ENCODE measurements at regions not wholly inside any gene's neighbourhood (a gene's known extent, or its start where the extent isn't known, plus 50 kb on each side); places are given as distances from the start of the nearest gene placed in this dataset.

DNA sequence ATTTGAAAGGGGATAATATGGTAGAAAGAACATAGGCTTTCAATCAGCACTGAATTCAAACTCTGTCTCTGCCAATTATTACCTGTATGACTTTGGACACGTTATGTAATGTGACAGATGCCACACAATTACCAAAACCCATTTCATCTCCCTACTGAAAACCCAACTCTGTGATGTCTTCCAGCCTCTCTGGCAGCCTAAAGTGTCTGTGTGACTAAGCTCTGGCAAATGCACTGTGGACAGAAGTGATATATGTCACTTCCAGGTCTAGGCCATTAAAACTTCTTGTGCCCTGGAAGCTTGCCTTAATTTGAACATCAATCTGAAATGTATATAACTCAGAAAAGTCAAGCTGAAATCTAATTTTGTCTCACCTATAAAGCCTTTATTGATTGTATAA lies 552.0 kb downstream of the RFC3 start:
- intact Hi-C loops (cut with DNase I) = no loop called here
- no peaks in the 10 kb centered on the region for H3K9me3 ChIP-seq (replicated peaks in 1 of 3)
- no peaks in the 10 kb centered on the region for H3K36me3 ChIP-seq (replicated peaks in 1 of 2)
- TF ChIP-seq CTCF (IDR thresholded peaks at IDR 0.05) (no peak), POLR2A (IDR thresholded peaks at IDR 0.05) (no peak)
- H3K27ac ChIP-seq = no peak overlapping the region
- H3K4me1 ChIP-seq (replicated peaks in 1 of 2) = no peaks in the 10 kb centered on the region
- no peak overlapping the region for H3K4me3 ChIP-seq
- WGBS, 4 donors = 0 to 23% (median 0%) methylated on average over 1 of the region's 1 CpG
- no peaks in the 10 kb centered on the region for H3K27me3 ChIP-seq
- DNase-seq = no peak

DNA sequence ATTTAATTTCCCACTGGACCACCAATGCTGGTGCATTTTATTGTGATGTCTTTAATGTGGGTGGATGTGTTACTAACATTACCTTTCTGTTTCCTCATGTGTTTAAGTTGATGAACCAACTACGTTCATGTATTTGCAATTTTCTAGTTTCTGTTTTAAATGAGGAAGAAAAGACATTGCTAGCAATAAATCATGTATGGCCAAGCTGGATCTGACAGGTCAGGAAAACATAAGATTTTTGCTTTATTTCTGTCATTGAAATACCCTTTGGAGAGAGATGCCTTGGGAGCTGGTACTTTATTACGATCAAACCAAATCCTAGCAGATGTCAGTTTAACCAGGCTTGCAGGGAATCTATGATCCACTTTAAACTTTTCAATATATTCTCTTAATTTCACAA lies 553.2 kb downstream of the RFC3 start:
- H3K9me3 ChIP-seq (replicated peaks in 1 of 3) = no peaks in the 10 kb centered on the region
- no peaks in the 10 kb centered on the region for H3K4me1 ChIP-seq (replicated peaks in 1 of 2)
- no peak for DNase-seq
- intact Hi-C loops (cut with DNase I) = no loop called here
- WGBS, 4 donors = 73 to 83% (median 81%) methylated on average over 2 of the region's 2 CpGs
- TF ChIP-seq CTCF (IDR thresholded peaks at IDR 0.05) = no peak
- TF ChIP-seq POLR2A (IDR thresholded peaks at IDR 0.05) = no peak
- H3K27me3 ChIP-seq = no peaks in the 10 kb centered on the region
- no peak overlapping the region for H3K4me3 ChIP-seq
- no peak overlapping the region for H3K27ac ChIP-seq
- H3K36me3 ChIP-seq (replicated peaks in 1 of 2) = no peaks in the 10 kb centered on the region

GRCh38 chr13:34371645-34372395 lies 553.9 kb downstream of the RFC3 start:
- intact Hi-C loops (cut with DNase I) = no loop called here
- WGBS, 4 donors = 85 to 92% (median 88%) methylated on average over 3 of the region's 3 CpGs
- H3K9me3 ChIP-seq (replicated peaks in 1 of 3) = no peaks in the 10 kb centered on the region

DNA sequence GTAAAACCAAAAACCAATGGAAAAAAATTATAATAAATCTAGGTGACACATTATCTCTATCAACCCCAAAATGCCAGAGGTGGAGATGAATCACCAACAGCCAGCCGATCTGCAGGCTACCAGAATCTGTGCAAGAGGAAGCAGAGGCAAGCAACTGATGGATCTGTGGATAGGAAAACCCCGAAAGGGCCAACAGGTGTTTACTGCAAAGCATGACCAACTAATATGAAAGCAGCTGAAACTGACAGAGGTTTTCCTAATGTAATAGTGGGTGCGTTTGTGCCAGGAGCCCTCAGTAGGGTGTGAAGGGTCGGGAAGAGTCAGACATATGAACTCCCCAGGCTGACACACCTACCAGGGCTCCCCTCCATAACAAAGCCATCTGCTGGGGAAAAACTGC lies 554.6 kb downstream of the RFC3 start:
- Histone ChIP-seq H3K27me3 (no peaks in the 10 kb centered on the region), H3K4me1 (replicated peaks in 1 of 2) (peaks cover 8 to 9% of the 10 kb centered on the region in 2 donors), H3K36me3 (replicated peaks in 1 of 2) (no peaks in the 10 kb centered on the region), H3K9me3 (replicated peaks in 1 of 3) (no peaks in the 10 kb centered on the region), H3K27ac (no peak overlapping the region), H3K4me3 (no peak overlapping the region)
- TF ChIP-seq POLR2A (IDR thresholded peaks at IDR 0.05) (no peak), CTCF (IDR thresholded peaks at IDR 0.05) (no peak)
- peak in 5 of 7 donors; percentile 18 to 63 (median 58) for DNase-seq
- intact Hi-C loops (cut with DNase I) = no loop called here
- WGBS, 4 donors = 42 to 58% (median 53%) methylated on average over 4 of the region's 4 CpGs

More at GRCh38 chr13:34371645-34372395, 553.9 kb downstream of the RFC3 start:
- DNase-seq = no peak
- Histone ChIP-seq H3K4me3 (no peak overlapping the region), H3K27me3 (no peaks in the 10 kb centered on the region), H3K27ac (no peak overlapping the region), H3K36me3 (replicated peaks in 1 of 2) (no peaks in the 10 kb centered on the region), H3K4me1 (replicated peaks in 1 of 2) (peaks cover 5 to 6% of the 10 kb centered on the region in 2 donors)
- TF ChIP-seq CTCF (IDR thresholded peaks at IDR 0.05) (no peak), POLR2A (IDR thresholded peaks at IDR 0.05) (no peak)
